Right lobe of liver (tissue), 6 donors: ENCODE measurements at regions not wholly inside any gene's neighbourhood (a gene's known extent, or its start where the extent isn't known, plus 50 kb on each side); places are given as distances from the start of the nearest gene placed in this dataset.

Experiments used
- ATAC-seq, 4 donors: fragments of 200-7000 bp; cut with Tn5 transposase; one replicate each; pipeline ENCODE4 v1.9.1; 2020; ENCODE audit warnings: mild to moderate bottlenecking in 4 of 4, moderate library complexity in 4 of 4
- DNase-seq, 3 donors: peaks; one replicate each; pipeline ENCODE4 v3.0.0-alpha.2; 2020
- H3K27ac ChIP-seq, 3 donors: fragments of 200-600 bp; one replicate each; pipeline ENCODE4 v1.8.0; 2022
- H3K27me3 ChIP-seq, 2 donors: fragments of 200-600 bp; one replicate each; pipeline ENCODE4 v1.8.0; 2022
- H3K36me3 ChIP-seq, 4 donors: fragments of 200-600 bp; sonication (generic) in 1 of 4; one replicate each; pipeline versions ENCODE4 v1.5.1 to v1.8.0; 2017 to 2022; ENCODE audit warnings: control low read depth in 1 of 4
- H3K4me1 ChIP-seq, 4 donors: fragments of 200-600 bp; sonication (generic) in 1 of 4; one replicate each; pipeline versions ENCODE4 v1.5.1 to v1.8.0; 2017 to 2022; ENCODE audit warnings: control low read depth in 1 of 4
- H3K4me3 ChIP-seq, 3 donors: fragments of 200-600 bp; one replicate each; pipeline ENCODE4 v1.8.0; 2022
- H3K9me3 ChIP-seq, 4 donors: fragments of 200-600 bp; sonication (generic) in 1 of 4; one replicate each; pipeline versions ENCODE4 v1.5.1 to v1.8.0; 2017 to 2022; ENCODE audit warnings: control low read depth in 1 of 4
- POLR2A ChIP-seq: fragments of 450-650 bp; IDR thresholded peaks from one replicate; pipeline ENCODE4 v1.6.1; 2017; ENCODE audit warnings: antibody characterized with exemption, mild to moderate bottlenecking
- WGBS: methylation state at CpG from one replicate; pipeline ENCODE4 v1.1.6; 2018; ENCODE audit warnings: low coverage, low lambda C conversion rate; ENCODE audit not compliant: insufficient coverage; ENCODE audit errors: missing lambda C conversion rate; 5-methylcytosine and 5-hydroxymethylcytosine counted together
- intact Hi-C, 2 donors: fragments of 100-400 bp; cut with DNase I; formaldehyde crosslinking; loops; one replicate each; pipeline versions ENCODE4 v1.11.2 to v1.14.1; 2022
- TF ChIP-seq, protein P1 (sequence below), 4 donors: fragments of 200-600 bp in 3 of 4; fragments of 450-650 bp in 1 of 4; IDR thresholded peaks; one replicate each; pipeline versions ENCODE4 v1.5.1 to v1.8.0; 2016 to 2022; ENCODE audit warnings: antibody characterized with exemption in 4 of 4, mild to moderate bottlenecking in 2 of 4
- donor health status: DM: no; HTN: yes; CAD: no.
- donor health status: DM: no; HTN: no; CAD: no.
- donor health status: DM: no; HTN: no; CAD: no.
- donor health status: DM: no; HTN: yes; CAD: no.
- donor health status: DM: no; HTN: yes; CAD: no.

DNA sequence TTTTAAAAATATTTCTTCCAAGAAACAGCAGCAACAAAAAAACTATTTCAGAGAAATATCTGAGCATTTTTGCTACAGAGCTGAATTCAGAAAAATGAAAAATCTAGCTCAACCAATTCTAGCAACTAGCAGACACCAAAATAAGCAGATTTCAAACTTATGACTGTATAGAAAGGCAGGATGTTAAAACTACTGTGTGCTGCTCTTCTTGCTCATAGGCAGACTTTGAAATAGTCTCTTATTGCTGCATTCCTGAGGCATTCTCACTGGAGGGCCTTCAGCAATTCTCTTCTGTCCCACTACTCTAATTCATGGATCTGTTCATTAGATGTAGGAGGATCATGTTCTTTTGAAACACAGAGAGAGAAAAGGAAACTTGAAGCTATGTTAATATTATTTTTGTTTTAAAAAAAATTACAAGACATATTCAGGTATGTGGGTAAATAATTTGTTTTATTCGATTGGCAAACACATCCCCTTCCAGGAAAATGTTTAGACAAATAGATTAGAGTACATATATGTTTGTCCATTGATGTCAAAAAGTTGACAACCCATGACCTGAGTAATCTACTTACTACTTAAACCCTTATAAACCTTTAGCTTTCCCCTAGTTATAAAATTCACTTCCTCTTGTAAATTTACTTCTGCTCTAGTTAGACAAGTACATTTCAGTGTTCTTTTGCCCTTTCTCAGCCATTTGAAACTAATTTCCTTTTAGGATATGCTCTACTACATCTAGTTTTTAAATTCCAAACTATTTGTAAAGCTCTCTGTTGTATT lies 428.2 kb upstream of the POT1 start:
- 42% methylated on average over 1 of the region's 1 CpG for WGBS
- Histone ChIP-seq H3K27me3 (no peaks in the 10 kb centered on the region), H3K4me1 (no peaks in the 10 kb centered on the region), H3K27ac (no peak overlapping the region), H3K36me3 (no peaks in the 10 kb centered on the region), H3K4me3 (no peak overlapping the region), H3K9me3 (no peaks in the 10 kb centered on the region)
- no peak for DNase-seq
- no peak for ATAC-seq
- TF ChIP-seq, protein P1, sequence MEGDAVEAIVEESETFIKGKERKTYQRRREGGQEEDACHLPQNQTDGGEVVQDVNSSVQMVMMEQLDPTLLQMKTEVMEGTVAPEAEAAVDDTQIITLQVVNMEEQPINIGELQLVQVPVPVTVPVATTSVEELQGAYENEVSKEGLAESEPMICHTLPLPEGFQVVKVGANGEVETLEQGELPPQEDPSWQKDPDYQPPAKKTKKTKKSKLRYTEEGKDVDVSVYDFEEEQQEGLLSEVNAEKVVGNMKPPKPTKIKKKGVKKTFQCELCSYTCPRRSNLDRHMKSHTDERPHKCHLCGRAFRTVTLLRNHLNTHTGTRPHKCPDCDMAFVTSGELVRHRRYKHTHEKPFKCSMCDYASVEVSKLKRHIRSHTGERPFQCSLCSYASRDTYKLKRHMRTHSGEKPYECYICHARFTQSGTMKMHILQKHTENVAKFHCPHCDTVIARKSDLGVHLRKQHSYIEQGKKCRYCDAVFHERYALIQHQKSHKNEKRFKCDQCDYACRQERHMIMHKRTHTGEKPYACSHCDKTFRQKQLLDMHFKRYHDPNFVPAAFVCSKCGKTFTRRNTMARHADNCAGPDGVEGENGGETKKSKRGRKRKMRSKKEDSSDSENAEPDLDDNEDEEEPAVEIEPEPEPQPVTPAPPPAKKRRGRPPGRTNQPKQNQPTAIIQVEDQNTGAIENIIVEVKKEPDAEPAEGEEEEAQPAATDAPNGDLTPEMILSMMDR (IDR thresholded peaks at IDR 0.05) = no peak
- TF ChIP-seq POLR2A = no peak
- intact Hi-C loops = no loop called here

DNA sequence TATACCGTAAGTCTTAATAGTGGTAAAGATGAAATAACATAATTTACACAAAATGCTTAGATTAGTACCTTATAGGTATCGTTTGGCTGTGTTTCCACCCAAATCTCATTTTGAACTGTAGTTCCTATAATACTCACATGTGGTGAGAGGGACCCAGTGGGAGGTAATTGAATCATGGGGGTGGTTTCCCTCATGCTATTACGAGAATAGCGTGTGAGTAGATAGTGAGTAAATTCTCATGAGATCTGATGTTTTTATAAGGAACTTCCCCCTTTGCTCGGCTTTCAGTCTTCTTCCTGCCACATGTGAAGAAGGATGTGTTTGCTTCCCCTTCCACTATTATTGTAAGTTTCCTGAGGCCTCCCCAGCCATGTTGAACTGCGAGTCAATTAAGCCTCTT lies 426.3 kb upstream of the POT1 start:
- Histone ChIP-seq H3K27ac (no peak overlapping the region), H3K4me3 (no peak overlapping the region), H3K27me3 (no peaks in the 10 kb centered on the region), H3K36me3 (no peaks in the 10 kb centered on the region), H3K4me1 (no peaks in the 10 kb centered on the region), H3K9me3 (no peaks in the 10 kb centered on the region)
- ATAC-seq (no peak), DNase-seq (no peak)
- WGBS = 36% methylated on average over 6 of the region's 6 CpGs
- TF ChIP-seq, protein P1 (IDR thresholded peaks at IDR 0.05) = no peak
- no peak for TF ChIP-seq POLR2A
- intact Hi-C loops = no loop called here

DNA sequence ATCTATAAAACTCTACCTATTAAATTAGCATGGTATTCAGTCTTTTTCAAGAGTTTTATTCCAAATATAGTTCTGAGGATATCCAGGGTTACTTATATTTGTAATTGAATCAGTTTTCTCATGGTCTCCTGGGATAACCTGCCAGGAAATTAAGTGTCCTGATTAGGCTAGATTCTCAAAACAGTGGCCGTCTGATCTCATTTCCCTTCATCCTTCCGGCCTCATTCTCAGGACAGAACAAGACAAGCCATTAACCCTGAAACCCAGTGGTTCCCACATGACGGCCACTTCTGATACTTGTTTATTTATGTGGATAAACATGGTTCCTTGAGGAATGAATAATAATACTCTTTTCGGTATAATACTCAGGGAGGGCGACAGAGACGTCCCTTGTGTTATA lies 417.6 kb upstream of the POT1 start:
- no peaks in the 10 kb centered on the region for H3K4me1 ChIP-seq
- TF ChIP-seq, protein P1 (IDR thresholded peaks at IDR 0.05) = no peak
- TF ChIP-seq POLR2A = no peak
- H3K4me3 ChIP-seq = no peak overlapping the region
- H3K9me3 ChIP-seq = no peaks in the 10 kb centered on the region
- ATAC-seq = no peak
- no peaks in the 10 kb centered on the region for H3K27me3 ChIP-seq
- intact Hi-C loops = no loop called here
- no peak overlapping the region for H3K27ac ChIP-seq
- no peak for DNase-seq
- no peaks in the 10 kb centered on the region for H3K36me3 ChIP-seq
- WGBS = 41% methylated on average over 6 of the region's 6 CpGs

DNA sequence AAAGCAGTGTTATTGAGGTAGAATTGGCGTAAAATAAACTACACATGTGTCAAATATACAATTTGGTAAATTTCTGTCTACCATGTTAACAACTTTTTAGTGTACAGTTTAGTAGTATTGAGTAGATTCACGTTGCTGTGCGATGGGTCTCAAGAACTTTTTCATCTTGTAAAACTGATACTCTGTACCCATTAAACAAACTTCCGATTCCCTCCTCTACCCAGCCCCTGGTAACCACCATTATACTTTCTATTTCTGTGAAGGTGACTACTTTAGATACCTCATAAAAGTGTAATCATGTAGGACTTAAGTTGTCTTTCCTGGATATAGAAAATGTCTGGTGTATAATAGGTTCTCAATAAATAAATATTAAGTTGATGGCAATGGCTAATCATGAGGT lies 408.5 kb upstream of the POT1 start:
- intact Hi-C loops = no loop called here
- Histone ChIP-seq H3K9me3 (no peaks in the 10 kb centered on the region), H3K36me3 (no peaks in the 10 kb centered on the region), H3K4me1 (no peaks in the 10 kb centered on the region), H3K27ac (no peak overlapping the region), H3K27me3 (no peaks in the 10 kb centered on the region), H3K4me3 (no peak overlapping the region)
- DNase-seq (no peak), ATAC-seq (no peak)
- 53% methylated on average over 4 of the region's 4 CpGs for WGBS
- TF ChIP-seq, protein P1 (IDR thresholded peaks at IDR 0.05) = no peak
- TF ChIP-seq POLR2A = no peak
